ENCODE measurements at regions not wholly inside any gene's neighbourhood (a gene's known extent, or its start where the extent isn't known, plus 50 kb on each side); places are given as distances from the start of the nearest gene placed in this dataset.

GRCh38 chr10:130992802-130993523 is 318.6 kb downstream of the TCERG1L start:
- DNase-seq (ENCODE audit: low read depth): no peak

GRCh38 chr10:130993612-130994011 is 317.9 kb downstream of the TCERG1L start:
- no peak for TF ChIP-seq CTCF (conservative IDR thresholded peaks at IDR 0.05; ENCODE audit: low read depth, low read length)
- no peak for DNase-seq (ENCODE audit: low read depth)
- H3K4me3 ChIP-seq (ENCODE audit: low read depth, low read length): no peak overlapping the region

More at GRCh38 chr10:130992802-130993523, 318.6 kb downstream of the TCERG1L start:
- TF ChIP-seq CTCF (conservative IDR thresholded peaks at IDR 0.05; ENCODE audit: low read depth, low read length): no peak
- no peak overlapping the region for H3K4me3 ChIP-seq (ENCODE audit: low read depth, low read length)

- no peak for TF ChIP-seq CTCF (conservative IDR thresholded peaks at IDR 0.05; ENCODE audit: low read depth, low read length)
- H3K4me3 ChIP-seq (ENCODE audit: low read depth, low read length): no peak overlapping the region
- DNase-seq (ENCODE audit: low read depth): no peak
Observed at GRCh38 chr10:130994191-130994590, 317.3 kb downstream of the TCERG1L start.

- no peak for DNase-seq (ENCODE audit: low read depth)
Observed at GRCh38 chr10:130994845-130995244, 316.7 kb downstream of the TCERG1L start.

GRCh38 chr10:130997267-130998045 is 314.1 kb downstream of the TCERG1L start:
- no peak for TF ChIP-seq CTCF (conservative IDR thresholded peaks at IDR 0.05; ENCODE audit: low read depth, low read length)
- no peak for DNase-seq (ENCODE audit: low read depth)
- H3K4me3 ChIP-seq (ENCODE audit: low read depth, low read length): no peak overlapping the region

More at GRCh38 chr10:130994845-130995244, 316.7 kb downstream of the TCERG1L start:
- no peak overlapping the region for H3K4me3 ChIP-seq (ENCODE audit: low read depth, low read length)
- TF ChIP-seq CTCF (conservative IDR thresholded peaks at IDR 0.05; ENCODE audit: low read depth, low read length): no peak

- no peak overlapping the region for H3K4me3 ChIP-seq (ENCODE audit: low read depth, low read length)
- TF ChIP-seq CTCF (conservative IDR thresholded peaks at IDR 0.05; ENCODE audit: low read depth, low read length): no peak
- DNase-seq (ENCODE audit: low read depth): no peak
Observed at GRCh38 chr10:130998046-130998435, 313.5 kb downstream of the TCERG1L start.

Measured in epithelial cell of proximal tubule (primary cell).